RWPE1 (cell line): ENCODE measurements at regions not wholly inside any gene's neighbourhood (a gene's known extent, or its start where the extent isn't known, plus 50 kb on each side); places are given as distances from the start of the nearest gene placed in this dataset.

ENCODE experiments used
- CTCF ChIA-PET: fragments of 350-600 bp; sonication (Branson Sonifier 250); formaldehyde crosslinking; extraction: SDS; loops from one replicate; lab custom pipeline; 2021; lab: Yijun Ruan, JAX
- POLR2A ChIA-PET: fragments of 400-600 bp; formaldehyde crosslinking; extraction: SDS; loops from one replicate; lab custom pipeline; 2020; ENCODE audit warnings: antibody characterized with exemption; ENCODE audit not compliant: low non-redundant PET; lab: Yijun Ruan, JAX
- DNase-seq: peaks from one replicate; pipeline ENCODE4 v3.0.0; 2012; ENCODE audit warnings: low spot score
- H3K27ac ChIP-seq: fragments of 450-650 bp; 2 replicates; pipeline ENCODE4 v1.5.1; 2017
- CTCF ChIP-seq: fragments of 450-650 bp; conservative IDR thresholded peaks from 2 replicates; pipeline ENCODE4 v1.5.1; 2017; ENCODE audit warnings: low read depth, mild to moderate bottlenecking

DNA sequence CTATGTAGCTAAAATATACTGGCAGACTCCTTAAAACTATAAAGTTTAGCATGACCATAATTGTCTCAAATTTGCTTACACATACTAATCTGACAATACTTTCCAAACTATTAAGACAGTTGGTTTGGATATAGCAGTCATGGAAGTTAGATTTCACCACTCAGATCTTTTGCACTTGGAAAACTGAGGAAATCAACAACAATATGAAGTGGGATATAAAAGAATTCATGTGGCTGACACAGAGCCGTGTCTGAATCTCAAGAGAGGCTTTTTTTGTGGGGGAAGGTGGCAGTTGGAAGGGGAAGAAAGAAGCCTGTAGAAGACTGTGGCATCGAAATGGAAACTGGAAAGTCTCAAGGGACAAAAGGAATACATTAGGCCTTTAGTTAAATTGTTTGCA lies 166.6 kb upstream of the FLRT2 start:
- no peak overlapping the region for H3K27ac ChIP-seq
- ChIA-PET CTCF (interaction anchor here (0.7 kb wide), 1 partner anchor 1412 kb away, joined by 3 read pairs; no protein-coding TSS in a partner anchor), POLR2A (no interaction called here)
- no peak for TF ChIP-seq CTCF
- DNase-seq = no peak

DNA sequence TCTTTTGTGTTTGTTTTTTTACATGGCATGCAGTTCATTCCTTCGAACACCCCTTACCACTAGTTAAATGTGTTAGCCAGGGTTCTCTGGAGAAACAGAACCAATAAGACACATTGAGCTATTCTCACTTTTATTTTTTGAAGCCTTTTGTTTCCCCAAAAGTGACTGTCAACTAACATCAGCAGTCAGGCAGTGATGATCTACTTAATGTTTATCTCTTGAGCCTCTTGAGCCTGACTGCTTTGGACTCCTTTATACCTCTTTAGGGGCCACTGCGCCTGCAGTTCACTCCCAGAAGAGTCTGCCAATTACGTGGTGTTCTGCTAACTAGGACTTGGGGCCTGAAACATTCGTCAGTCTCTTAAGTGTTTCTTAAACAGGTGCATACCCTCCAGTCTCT lies 163.7 kb upstream of the FLRT2 start:
- POLR2A ChIA-PET = no interaction called here
- no peak overlapping the region for H3K27ac ChIP-seq
- no peak for TF ChIP-seq CTCF
- DNase-seq = no peak
- CTCF ChIA-PET = no interaction called here

GRCh38 chr14:85380881-85381280 lies 149.1 kb upstream of the FLRT2 start:
- DNase-seq = no peak
- no peak for TF ChIP-seq CTCF
- CTCF ChIA-PET = no interaction called here
- no peak overlapping the region for H3K27ac ChIP-seq
- POLR2A ChIA-PET = no interaction called here

- ChIA-PET CTCF (no interaction called here), POLR2A (no interaction called here)
- no peak for DNase-seq
- no peak for TF ChIP-seq CTCF
- H3K27ac ChIP-seq = no peak overlapping the region
Observed at GRCh38 chr14:85382341-85382740, 147.6 kb upstream of the FLRT2 start.

DNA sequence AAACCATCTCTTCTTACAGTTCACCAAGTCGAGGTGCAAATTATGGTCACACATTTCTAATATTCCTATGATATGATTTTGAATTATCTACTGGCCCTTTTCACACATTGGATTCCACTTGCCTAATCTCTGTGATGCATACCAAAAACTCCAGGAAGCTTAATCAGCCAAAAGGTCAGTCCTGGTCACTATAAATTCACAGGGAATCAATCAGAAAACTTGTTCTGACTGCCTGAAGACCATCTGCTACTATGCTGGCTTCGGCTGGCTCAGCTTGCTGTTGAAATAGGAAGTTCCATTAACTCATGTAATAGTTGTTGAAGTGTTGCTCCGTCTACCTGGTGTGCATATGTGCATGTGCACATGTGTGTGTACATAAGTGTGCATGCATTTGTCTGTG lies 142.8 kb upstream of the FLRT2 start:
- no peak for TF ChIP-seq CTCF
- POLR2A ChIA-PET = no interaction called here
- no peak for DNase-seq
- CTCF ChIA-PET = no interaction called here
- no peak overlapping the region for H3K27ac ChIP-seq

- no peak for TF ChIP-seq CTCF
- CTCF ChIA-PET = no interaction called here
- POLR2A ChIA-PET = no interaction called here
Observed at GRCh38 chr14:85390236-85390635, 139.7 kb upstream of the FLRT2 start.

DNA sequence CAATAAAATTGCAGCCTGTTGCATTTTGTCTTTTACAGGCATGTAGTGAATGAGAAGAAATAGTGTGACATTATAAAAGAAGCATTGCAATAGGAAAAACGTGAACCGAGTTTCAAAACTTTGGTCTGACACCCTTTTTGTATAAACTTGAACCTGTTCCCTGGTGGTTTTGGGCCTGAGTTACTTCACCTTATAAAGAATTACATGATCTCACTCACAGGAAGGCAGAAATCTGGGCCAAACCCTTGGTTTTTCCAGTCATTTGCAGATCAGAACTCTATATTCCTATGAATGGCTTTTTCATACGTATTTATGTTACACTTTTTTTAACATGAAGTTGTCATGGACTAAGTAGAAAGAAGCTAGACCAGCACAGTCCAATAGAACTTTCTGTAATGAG lies 138.5 kb upstream of the FLRT2 start:
- TF ChIP-seq CTCF = no peak
- ChIA-PET POLR2A (no interaction called here), CTCF (no interaction called here)
- H3K27ac ChIP-seq = no peak overlapping the region
- DNase-seq = no peak

More at GRCh38 chr14:85390236-85390635, 139.7 kb upstream of the FLRT2 start:
- H3K27ac ChIP-seq = no peak overlapping the region
- no peak for DNase-seq
